GM19395 (cell line): ENCODE measurements at regions not wholly inside any gene's neighbourhood (a gene's known extent, or its start where the extent isn't known, plus 50 kb on each side); places are given as distances from the start of the nearest gene placed in this dataset.
A peak's percentile ranks its signal among the peaks of the same experiment; 100 is the strongest.

Experiments
- ATAC-seq: cut with Tn5 transposase; IDR thresholded peaks from one replicate; pipeline ENCODE4 v1.9.1; 2021; ENCODE audit warnings: mild to moderate bottlenecking, moderate library complexity; ENCODE audit not compliant: unreplicated experiment

GRCh38 chr18:43213816-43214215, 63.5 kb downstream of the SYT4 start:
- ATAC-seq: no peak

GRCh38 chr18:43211059-43211458, 66.2 kb downstream of the SYT4 start:
- ATAC-seq: no peak

DNA sequence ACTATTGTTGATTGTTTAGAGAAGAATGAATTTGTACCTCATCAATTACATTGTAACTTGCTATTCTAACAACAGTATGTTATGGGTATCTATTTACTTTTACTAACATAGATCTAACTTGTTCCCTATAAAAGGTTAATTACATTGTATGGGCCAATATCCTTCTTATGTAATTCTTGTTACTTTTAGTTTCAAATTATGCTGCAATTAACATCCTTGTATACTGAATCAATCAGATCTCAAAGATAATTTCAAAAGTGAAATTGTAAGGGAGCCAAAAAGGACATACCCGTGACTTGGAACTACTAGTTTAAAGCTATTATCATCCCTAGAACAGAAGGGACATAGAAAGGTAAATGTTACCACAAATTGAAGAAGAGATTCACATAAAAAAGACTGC, 79.9 kb upstream of the RIT2 start:
- ATAC-seq: no peak

- ATAC-seq: no peak
Observed at GRCh38 chr18:43193336-43193735, 77.9 kb upstream of the RIT2 start.

DNA sequence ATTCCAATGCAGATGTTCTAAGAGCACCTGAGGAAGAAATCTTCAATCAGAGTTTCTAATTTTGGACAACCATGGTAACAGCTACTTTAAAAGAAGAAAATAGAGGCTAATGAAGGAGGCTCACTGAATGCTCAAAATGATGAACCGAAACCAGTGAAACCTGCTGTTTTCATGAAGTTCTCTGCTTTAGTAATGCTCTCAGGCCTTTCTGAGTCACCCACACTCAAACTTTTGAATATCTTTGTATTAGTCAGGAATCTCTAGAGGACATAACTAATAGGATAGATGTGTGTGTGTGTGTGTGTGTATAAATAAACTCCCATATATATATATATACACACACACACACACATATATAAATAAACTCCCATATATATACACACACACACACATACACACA, 76.9 kb upstream of the RIT2 start:
- peak; percentile 75 for ATAC-seq

GRCh38 chr18:43181711-43182110, 66.2 kb upstream of the RIT2 start:
- no peak for ATAC-seq

DNA sequence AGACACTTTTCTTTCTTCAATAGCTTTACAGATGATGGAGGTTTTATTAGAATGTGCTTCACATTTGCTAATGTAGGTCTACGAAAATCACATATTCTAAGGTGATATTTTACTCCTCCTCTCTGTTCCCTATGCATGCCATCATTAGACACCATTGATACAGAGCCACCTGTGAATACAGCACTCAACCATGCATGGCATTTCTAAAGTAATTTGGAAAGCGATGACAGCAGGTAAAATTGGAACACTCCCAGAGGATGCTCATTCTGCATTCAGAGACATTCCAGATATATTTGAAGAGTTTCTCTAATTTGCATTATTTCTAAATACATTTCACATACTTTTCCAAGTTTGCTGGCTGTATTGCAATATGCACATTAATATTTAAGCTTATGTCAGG, 65.3 kb upstream of the RIT2 start:
- no peak for ATAC-seq

DNA sequence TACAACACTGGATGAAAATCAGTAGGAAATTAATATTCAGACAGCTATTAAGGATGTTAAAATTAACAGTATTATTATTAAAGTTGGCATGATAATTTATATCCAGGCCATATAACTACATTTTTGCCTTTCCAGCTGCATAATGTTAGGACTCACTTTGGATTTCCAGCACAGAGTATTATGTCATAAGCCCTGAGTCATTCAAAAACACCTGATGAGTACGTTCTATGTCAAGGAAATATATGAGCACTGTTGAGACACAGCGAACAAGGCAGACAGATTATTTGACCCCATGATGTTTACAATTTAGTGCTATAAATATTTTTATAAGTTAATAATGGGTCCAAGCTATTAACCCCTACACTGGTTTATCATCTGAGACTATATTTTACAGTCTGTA, 59.8 kb upstream of the RIT2 start:
- no peak for ATAC-seq

DNA sequence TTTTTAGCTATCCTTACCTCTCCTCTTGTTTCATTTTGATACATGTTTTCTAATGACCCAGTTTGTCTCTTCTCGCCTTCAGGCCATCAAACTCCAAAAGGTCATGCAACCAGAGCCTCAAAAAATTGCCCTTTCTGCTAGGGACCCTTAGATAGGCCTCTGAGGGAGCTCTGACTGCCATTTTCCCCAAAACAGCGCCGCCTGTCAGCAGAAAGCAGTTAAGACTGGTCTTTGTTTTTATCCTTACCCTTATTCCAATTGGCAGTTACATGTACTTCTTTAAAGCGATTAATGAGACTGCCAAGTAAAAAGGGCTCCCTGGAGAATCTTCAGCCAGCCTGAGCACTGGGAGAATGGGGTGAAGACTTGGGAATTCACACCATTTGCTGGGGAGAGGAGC, 55.1 kb upstream of the RIT2 start:
- ATAC-seq: no peak
